Upper lobe of left lung (tissue), 6 donors: ENCODE measurements at regions not wholly inside any gene's neighbourhood (a gene's known extent, or its start where the extent isn't known, plus 50 kb on each side); places are given as distances from the start of the nearest gene placed in this dataset.

ENCODE experiments used
- ATAC-seq, 2 donors: fragments of 200-7000 bp; cut with Tn5 transposase; one replicate each; pipeline ENCODE4 v1.9.1; 2022; ENCODE audit warnings: mild to moderate bottlenecking in 2 of 2, moderate library complexity in 2 of 2; ENCODE audit not compliant: low FRiP score in 2 of 2
- DNase-seq, 2 donors: peaks; one replicate each; pipeline ENCODE4 v3.0.0-alpha.2; 2019 to 2020
- H3K27ac ChIP-seq, 4 donors: fragments of 200-600 bp; sonication (generic); one replicate each; pipeline ENCODE4 v1.5.1; 2016 to 2019
- H3K27me3 ChIP-seq, 4 donors: fragments of 200-600 bp; sonication (generic); one replicate each; pipeline ENCODE4 v1.5.1; 2017 to 2019
- H3K36me3 ChIP-seq, 4 donors: fragments of 200-600 bp; sonication (generic); one replicate each; pipeline ENCODE4 v1.5.1; 2016 to 2019
- H3K4me1 ChIP-seq, 4 donors: fragments of 200-600 bp; sonication (generic); one replicate each; pipeline ENCODE4 v1.5.1; 2018 to 2019
- H3K4me3 ChIP-seq, 4 donors: fragments of 200-600 bp; sonication (generic); one replicate each; pipeline ENCODE4 v1.5.1; 2017 to 2019; ENCODE audit warnings: mild to moderate bottlenecking in 2 of 4, moderate library complexity in 1 of 4
- H3K9me3 ChIP-seq, 4 donors: fragments of 200-600 bp; sonication (generic); one replicate each; pipeline ENCODE4 v1.5.1; 2018 to 2019
- CTCF ChIP-seq, 6 experiments: fragments of 450-650 bp in 4 of 6; fragments of 200-600 bp in 2 of 6; sonication (generic) in 2 of 6; IDR thresholded peaks; one replicate each; pipeline ENCODE4 v1.5.1; 2016 to 2019; ENCODE audit warnings: antibody characterized with exemption in 6 of 6
- EP300 ChIP-seq, 4 donors: sonication (generic); formaldehyde crosslinking; IDR thresholded peaks; one replicate each; pipeline ENCODE4 v1.5.1; 2017; ENCODE audit warnings: antibody characterized with exemption in 4 of 4, control low read depth in 2 of 4
- POLR2A ChIP-seq, 4 donors: fragments of 450-650 bp; IDR thresholded peaks; one replicate each; pipeline ENCODE4 v1.5.1; 2016 to 2017; ENCODE audit warnings: antibody characterized with exemption in 4 of 4, mild to moderate bottlenecking in 2 of 4
- POLR2AphosphoS5 ChIP-seq, 2 donors: sonication (generic); formaldehyde crosslinking; IDR thresholded peaks; one replicate each; pipeline ENCODE4 v1.5.1; 2017; ENCODE audit warnings: antibody characterized with exemption in 2 of 2
- WGBS, 2 donors: methylation state at CpG; one replicate each; pipeline ENCODE4 v1.1.5; 2017 to 2018; 5-methylcytosine and 5-hydroxymethylcytosine counted together
- donor health status: DM: no; HTN: no; CAD: no; lungs with moderate emphysema.
- donor health status: DM: no; HTN: yes; CAD: no; lungs with severe emphysema.

- TF ChIP-seq EP300 (IDR thresholded peaks at IDR 0.05) (no peak), CTCF (IDR thresholded peaks at IDR 0.05) (no peak), POLR2AphosphoS5 (IDR thresholded peaks at IDR 0.05) (no peak), POLR2A (IDR thresholded peaks at IDR 0.05) (no peak)
- Histone ChIP-seq H3K27me3 (no peaks in the 10 kb centered on the region), H3K27ac (no peak overlapping the region), H3K36me3 (no peaks in the 10 kb centered on the region), H3K4me1 (no peaks in the 10 kb centered on the region), H3K4me3 (no peak overlapping the region), H3K9me3 (no peaks in the 10 kb centered on the region)
- ATAC-seq (no peak), DNase-seq (no peak)
Measured at GRCh38 chr10:105605918-105606317, 964.8 kb downstream of the SORCS3 start.

GRCh38 chr10:105605104-105605503, 964.0 kb downstream of the SORCS3 start:
- no peak overlapping the region for H3K27ac ChIP-seq
- DNase-seq, result no peak
- H3K4me1 ChIP-seq, result no peaks in the 10 kb centered on the region
- WGBS, 2 donors, result 87 to 92% methylated on average over 3 of the region's 3 CpGs
- TF ChIP-seq EP300 (IDR thresholded peaks at IDR 0.05), result no peak
- TF ChIP-seq CTCF (IDR thresholded peaks at IDR 0.05), result no peak
- TF ChIP-seq POLR2AphosphoS5 (IDR thresholded peaks at IDR 0.05), result no peak
- TF ChIP-seq POLR2A (IDR thresholded peaks at IDR 0.05), result no peak
- H3K27me3 ChIP-seq, result no peaks in the 10 kb centered on the region
- no peaks in the 10 kb centered on the region for H3K36me3 ChIP-seq
- no peak overlapping the region for H3K4me3 ChIP-seq
- no peak for ATAC-seq
- no peaks in the 10 kb centered on the region for H3K9me3 ChIP-seq

GRCh38 chr10:105598207-105598606, 957.1 kb downstream of the SORCS3 start:
- 64 to 76% methylated on average over 1 of the region's 1 CpG for WGBS, 2 donors
- DNase-seq, result no peak

GRCh38 chr10:105597312-105597711, 956.2 kb downstream of the SORCS3 start:
- no peaks in the 10 kb centered on the region for H3K4me1 ChIP-seq
- no peak overlapping the region for H3K27ac ChIP-seq
- 44 to 60% methylated on average over 1 of the region's 1 CpG for WGBS, 2 donors
- ATAC-seq (no peak), DNase-seq (no peak)
- no peaks in the 10 kb centered on the region for H3K36me3 ChIP-seq
- no peaks in the 10 kb centered on the region for H3K27me3 ChIP-seq
- H3K4me3 ChIP-seq, result no peak overlapping the region
- TF ChIP-seq CTCF (IDR thresholded peaks at IDR 0.05) (no peak), POLR2AphosphoS5 (IDR thresholded peaks at IDR 0.05) (no peak), POLR2A (IDR thresholded peaks at IDR 0.05) (no peak), EP300 (IDR thresholded peaks at IDR 0.05) (no peak)
- no peaks in the 10 kb centered on the region for H3K9me3 ChIP-seq

More at GRCh38 chr10:105598207-105598606, 957.1 kb downstream of the SORCS3 start:
- H3K36me3 ChIP-seq, result no peaks in the 10 kb centered on the region
- no peak for TF ChIP-seq POLR2AphosphoS5 (IDR thresholded peaks at IDR 0.05)
- TF ChIP-seq EP300 (IDR thresholded peaks at IDR 0.05), result no peak
- no peak for TF ChIP-seq CTCF (IDR thresholded peaks at IDR 0.05)
- TF ChIP-seq POLR2A (IDR thresholded peaks at IDR 0.05), result no peak
- ATAC-seq, result no peak
- H3K9me3 ChIP-seq, result no peaks in the 10 kb centered on the region
- no peak overlapping the region for H3K4me3 ChIP-seq
- no peaks in the 10 kb centered on the region for H3K27me3 ChIP-seq
- H3K4me1 ChIP-seq, result no peaks in the 10 kb centered on the region
- no peak overlapping the region for H3K27ac ChIP-seq

- WGBS, 2 donors, result 75 to 77% methylated on average over 3 of the region's 3 CpGs
- Histone ChIP-seq H3K27ac (no peak overlapping the region), H3K4me1 (no peaks in the 10 kb centered on the region), H3K27me3 (no peaks in the 10 kb centered on the region), H3K4me3 (no peak overlapping the region), H3K9me3 (no peaks in the 10 kb centered on the region), H3K36me3 (no peaks in the 10 kb centered on the region)
- no peak for ATAC-seq
- no peak for TF ChIP-seq POLR2A (IDR thresholded peaks at IDR 0.05)
- no peak for TF ChIP-seq CTCF (IDR thresholded peaks at IDR 0.05)
- TF ChIP-seq POLR2AphosphoS5 (IDR thresholded peaks at IDR 0.05), result no peak
- TF ChIP-seq EP300 (IDR thresholded peaks at IDR 0.05), result no peak
- DNase-seq, result no peak
Measured at GRCh38 chr10:105596749-105597148, 955.7 kb downstream of the SORCS3 start.
